Choroid plexus epithelial cell (primary cell): ENCODE measurements at regions not wholly inside any gene's neighbourhood (a gene's known extent, or its start where the extent isn't known, plus 50 kb on each side); places are given as distances from the start of the nearest gene placed in this dataset.

Experiments
- DNase-seq: peaks from one replicate; pipeline ENCODE4 v3.0.0-alpha.2; 2010; ENCODE audit warnings: low read depth
- H3K4me3 ChIP-seq: 2 replicates; pipeline ENCODE4 v1.5.1; 2011; ENCODE audit warnings: low read depth, mild to moderate bottlenecking, control low read depth, low read length, moderate library complexity
- TF ChIP-seq, protein P1 (sequence below): conservative IDR thresholded peaks from 2 replicates; pipeline ENCODE4 v1.5.1; 2011; ENCODE audit warnings: low read depth, mild to moderate bottlenecking, control low read depth, inconsistent platforms, low read length, moderate library complexity

DNA sequence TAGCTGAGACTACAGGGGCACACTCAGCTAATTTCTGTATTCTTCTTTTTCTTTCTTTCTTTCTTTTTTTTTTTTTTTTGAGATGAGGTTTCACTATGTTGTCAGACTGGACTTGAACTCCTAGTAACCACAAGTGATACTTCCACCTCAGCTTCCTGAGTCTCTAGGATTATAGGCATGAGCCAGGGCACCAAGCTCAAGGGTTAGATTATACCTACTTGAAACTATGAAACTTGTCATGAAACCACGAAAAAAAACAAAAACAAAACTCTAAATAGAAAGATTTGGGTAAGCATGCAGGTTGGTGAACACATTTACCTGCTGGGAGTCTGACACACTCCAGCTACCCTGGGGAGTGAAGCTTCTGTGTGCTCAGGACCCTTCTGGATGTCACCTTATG, 2250.4 kb downstream of the MRPL39 start:
- no peak for DNase-seq
- H3K4me3 ChIP-seq, result no peak overlapping the region
- TF ChIP-seq, protein P1, sequence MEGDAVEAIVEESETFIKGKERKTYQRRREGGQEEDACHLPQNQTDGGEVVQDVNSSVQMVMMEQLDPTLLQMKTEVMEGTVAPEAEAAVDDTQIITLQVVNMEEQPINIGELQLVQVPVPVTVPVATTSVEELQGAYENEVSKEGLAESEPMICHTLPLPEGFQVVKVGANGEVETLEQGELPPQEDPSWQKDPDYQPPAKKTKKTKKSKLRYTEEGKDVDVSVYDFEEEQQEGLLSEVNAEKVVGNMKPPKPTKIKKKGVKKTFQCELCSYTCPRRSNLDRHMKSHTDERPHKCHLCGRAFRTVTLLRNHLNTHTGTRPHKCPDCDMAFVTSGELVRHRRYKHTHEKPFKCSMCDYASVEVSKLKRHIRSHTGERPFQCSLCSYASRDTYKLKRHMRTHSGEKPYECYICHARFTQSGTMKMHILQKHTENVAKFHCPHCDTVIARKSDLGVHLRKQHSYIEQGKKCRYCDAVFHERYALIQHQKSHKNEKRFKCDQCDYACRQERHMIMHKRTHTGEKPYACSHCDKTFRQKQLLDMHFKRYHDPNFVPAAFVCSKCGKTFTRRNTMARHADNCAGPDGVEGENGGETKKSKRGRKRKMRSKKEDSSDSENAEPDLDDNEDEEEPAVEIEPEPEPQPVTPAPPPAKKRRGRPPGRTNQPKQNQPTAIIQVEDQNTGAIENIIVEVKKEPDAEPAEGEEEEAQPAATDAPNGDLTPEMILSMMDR, result no peak

DNA sequence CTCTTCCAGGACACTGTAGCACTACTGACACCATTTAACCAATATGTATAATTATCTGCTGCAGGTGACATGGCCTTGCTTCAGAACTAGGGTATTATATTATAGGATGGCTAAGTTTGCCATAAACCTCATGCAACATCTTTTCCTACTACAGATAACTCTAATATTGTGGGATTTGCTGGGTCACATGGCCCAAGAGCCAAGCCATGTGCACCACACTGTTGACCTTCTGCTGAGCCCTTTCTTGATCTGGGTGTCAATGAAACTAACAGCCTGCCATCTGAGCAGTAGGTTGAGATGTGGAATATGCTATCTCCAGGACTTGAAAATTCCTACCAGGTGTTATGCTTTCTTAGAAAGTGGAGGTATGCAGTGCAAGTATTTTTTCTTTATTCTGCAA, 2291.1 kb downstream of the MRPL39 start:
- H3K4me3 ChIP-seq, result no peak overlapping the region
- TF ChIP-seq, protein P1, result no peak
- no peak for DNase-seq

DNA sequence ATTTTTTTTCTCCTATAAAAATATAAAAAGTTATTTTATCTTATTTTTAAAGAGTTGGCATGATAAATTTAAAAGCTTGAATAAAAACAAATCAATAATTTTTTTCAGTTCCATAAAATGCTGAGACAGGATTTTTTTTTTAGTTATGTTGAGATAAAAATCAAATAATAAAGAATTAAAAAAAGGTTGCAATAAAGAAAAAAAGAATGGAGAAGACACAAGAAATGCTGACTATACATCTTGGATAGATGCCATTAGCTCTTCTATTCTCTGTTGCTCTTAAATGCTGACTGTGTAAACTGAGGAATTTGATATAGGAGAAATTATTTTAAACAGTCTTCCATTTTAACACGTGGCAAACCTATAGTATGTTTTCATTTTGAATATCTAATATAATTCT, 2298.5 kb downstream of the MRPL39 start:
- no peak overlapping the region for H3K4me3 ChIP-seq
- TF ChIP-seq, protein P1, result no peak
- no peak for DNase-seq

DNA sequence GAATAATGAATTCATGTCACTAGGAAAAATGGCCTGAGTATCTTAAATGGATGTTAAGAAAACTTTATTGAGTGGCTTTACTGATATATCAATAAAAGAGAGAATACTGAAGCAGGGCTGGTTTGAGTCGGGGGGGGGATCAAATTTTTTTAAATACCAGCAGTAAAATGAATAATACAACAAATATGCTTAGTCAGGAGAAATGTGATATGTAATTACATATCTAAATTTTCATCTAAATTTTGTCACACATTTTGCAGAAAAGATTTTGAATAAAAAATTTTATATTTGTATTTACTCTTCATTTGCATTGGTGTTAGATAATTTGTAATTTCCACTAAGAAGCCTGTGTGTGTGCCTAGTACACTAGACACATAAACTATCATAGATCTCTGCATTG, 2300.2 kb downstream of the MRPL39 start:
- TF ChIP-seq, protein P1, result no peak
- DNase-seq, result no peak
- H3K4me3 ChIP-seq, result no peak overlapping the region

DNA sequence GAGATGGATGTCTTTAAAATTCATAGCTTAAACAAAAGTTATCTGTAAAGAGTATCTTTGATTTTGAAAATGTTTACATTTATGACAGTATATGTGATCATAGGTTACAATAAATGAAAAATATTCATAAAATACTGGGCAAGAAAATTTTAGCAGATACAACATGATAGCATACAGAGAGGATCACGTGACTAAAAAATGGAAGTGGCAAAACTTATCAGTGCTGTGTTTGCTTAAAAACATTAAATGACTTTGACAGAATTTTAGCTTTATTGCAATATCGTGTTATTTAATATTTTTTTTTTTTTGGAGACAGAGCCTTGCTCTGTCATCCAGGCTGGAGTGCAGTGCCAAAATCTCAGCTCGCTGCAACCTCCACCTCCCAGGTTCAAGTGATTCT, 2294.1 kb downstream of the NCAM2 start:
- TF ChIP-seq, protein P1, result no peak
- DNase-seq, result no peak
- no peak overlapping the region for H3K4me3 ChIP-seq

DNA sequence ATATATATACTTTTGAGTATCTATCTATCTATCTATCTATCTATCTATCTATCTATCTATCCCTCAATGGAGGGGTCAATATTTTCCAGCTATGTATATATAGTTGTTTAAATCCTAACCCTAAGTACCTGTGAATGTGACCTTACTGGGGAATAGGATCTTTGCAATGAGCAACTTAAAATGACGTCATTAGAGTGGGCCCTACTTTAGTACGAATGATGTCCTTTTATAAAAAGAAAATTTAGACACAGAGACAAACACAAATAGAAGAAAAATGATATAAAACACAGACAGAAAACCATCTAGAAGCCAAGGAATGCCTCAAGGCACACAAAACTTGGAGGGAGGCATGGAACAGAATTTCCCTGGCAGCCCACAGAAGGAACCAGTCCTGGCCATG, 2283.7 kb downstream of the NCAM2 start:
- no peak for DNase-seq
- H3K4me3 ChIP-seq, result no peak overlapping the region
- TF ChIP-seq, protein P1, result no peak

DNA sequence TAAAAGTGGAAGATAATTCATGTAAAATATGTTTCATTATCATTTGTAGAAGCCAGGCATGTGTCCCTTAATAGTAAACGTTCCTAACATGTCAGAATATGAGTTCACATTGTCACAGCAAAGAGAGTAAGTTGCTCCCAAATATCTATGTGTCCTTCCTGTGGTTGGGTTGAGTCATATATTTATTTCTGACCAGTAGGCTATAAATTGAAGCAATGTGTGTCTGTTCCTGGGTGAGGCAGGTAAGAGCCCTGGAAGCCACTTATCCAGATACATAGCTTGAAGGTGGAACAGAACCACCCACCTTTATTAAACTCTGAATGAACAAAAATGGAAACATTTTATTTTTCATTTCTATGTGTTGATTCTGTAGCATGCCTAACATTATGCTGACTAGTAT, 2251.6 kb downstream of the NCAM2 start:
- H3K4me3 ChIP-seq, result no peak overlapping the region
- no peak for DNase-seq
- TF ChIP-seq, protein P1, result no peak
